CD4-positive, alpha-beta memory T cell (primary cell): ENCODE measurements at regions not wholly inside any gene's neighbourhood (a gene's known extent, or its start where the extent isn't known, plus 50 kb on each side); places are given as distances from the start of the nearest gene placed in this dataset.

Source experiments
- CTCF ChIA-PET: fragments of 350-600 bp; sonication (Branson Sonifier 250); formaldehyde crosslinking; loops from one replicate; lab custom pipeline; 2021; ENCODE audit warnings: inconsistent platforms; ENCODE audit not compliant: partially characterized antibody; lab: Charles Lee
- POLR2A ChIA-PET: fragments of 350-600 bp; sonication (Branson Sonifier 250); formaldehyde crosslinking; loops from one replicate; lab custom pipeline; 2021; ENCODE audit not compliant: partially characterized antibody; lab: Charles Lee
- DNase-seq, 5 donors: peaks; one replicate each; pipeline versions ENCODE4 v3.0.0 to v3.0.0-alpha.2; 2020 to 2022; ENCODE audit warnings: mixed read lengths in 1 of 5
- H3K27ac ChIP-seq: one replicate; pipeline ENCODE4 v1.7.0; 2013; ENCODE audit warnings: low read depth, low read length
- H3K27me3 ChIP-seq: 2 replicates; pipeline ENCODE4 v1.7.0; 2013; ENCODE audit warnings: mild to moderate bottlenecking, low read length, moderate library complexity; ENCODE audit not compliant: insufficient read depth
- H3K36me3 ChIP-seq: 2 replicates; pipeline ENCODE4 v1.7.0; 2013; ENCODE audit warnings: mild to moderate bottlenecking, low read length, moderate library complexity; ENCODE audit not compliant: insufficient read depth
- H3K4me1 ChIP-seq: 2 replicates; pipeline ENCODE4 v1.7.0; 2013; ENCODE audit warnings: mild to moderate bottlenecking, low read length, moderate library complexity; ENCODE audit not compliant: insufficient read depth
- H3K4me3 ChIP-seq, 2 donors: one replicate each; pipeline ENCODE4 v1.7.0; 2013; ENCODE audit warnings: low read length in 2 of 2, mild to moderate bottlenecking in 1 of 2
- H3K9me3 ChIP-seq, 2 donors: one replicate each; pipeline ENCODE4 v1.7.0; 2013; ENCODE audit warnings: low read length in 2 of 2, control low read depth in 1 of 2; ENCODE audit not compliant: control insufficient read depth in 1 of 2
- H3K27ac Mint-ChIP-seq, 7 donors: one replicate each; pipeline ENCODE4 v1.8.0; 2020 to 2021; ENCODE audit warnings: mixed read lengths in 7 of 7, mild to moderate bottlenecking in 6 of 7, inconsistent platforms in 3 of 7, moderate library complexity in 3 of 7
- H3K27me3 Mint-ChIP-seq, 2 donors: one replicate each; pipeline ENCODE4 v1.8.0; 2020 to 2021; ENCODE audit warnings: mixed read lengths in 2 of 2
- H3K36me3 Mint-ChIP-seq, 2 donors: one replicate each; pipeline ENCODE4 v1.8.0; 2020 to 2021; ENCODE audit warnings: mixed read lengths in 2 of 2, inconsistent platforms in 1 of 2, mild to moderate bottlenecking in 1 of 2
- H3K4me1 Mint-ChIP-seq, 4 donors: one replicate each; pipeline ENCODE4 v1.8.0; 2020 to 2021; ENCODE audit warnings: mixed read lengths in 4 of 4, mild to moderate bottlenecking in 1 of 4
- H3K4me3 Mint-ChIP-seq, 8 donors: one replicate each; pipeline ENCODE4 v1.8.0; 2020 to 2021; ENCODE audit warnings: mixed read lengths in 8 of 8, mild to moderate bottlenecking in 7 of 8, moderate library complexity in 6 of 8, inconsistent platforms in 3 of 8
- H3K9me3 Mint-ChIP-seq, 8 donors: one replicate each; pipeline ENCODE4 v1.8.0; 2020 to 2021; ENCODE audit warnings: mixed read lengths in 8 of 8, mild to moderate bottlenecking in 5 of 8, inconsistent platforms in 3 of 8, moderate library complexity in 1 of 8
- intact Hi-C: fragments of 100-400 bp; cut with micrococcal nuclease; formaldehyde crosslinking; loops from one replicate; pipeline ENCODE4 v1.15.1; 2023

GRCh38 chr9:21560281-21560745 lies 78.2 kb upstream of the IFNE start:
- peak overlapping the region in 5 of 7 donors; percentile 14 to 83 (median 76) for H3K27ac Mint-ChIP-seq
- intact Hi-C loops: no loop called here
- H3K27me3 Mint-ChIP-seq: peaks cover 23 to 25% of the 10 kb centered on the region in 2 donors
- peaks cover 0 to 2% (median 0%) of the 10 kb centered on the region in 8 donors for H3K9me3 Mint-ChIP-seq
- peak overlapping the region; percentile 33 to 65 for H3K4me3 ChIP-seq
- peaks cover 21% of the 10 kb centered on the region for H3K4me1 ChIP-seq
- CTCF ChIA-PET: interaction anchor here (1.0 to 2.4 kb wide), 4 partner anchors 11 to 148 kb away, joined by 3 to 8 read pairs (median 6); no protein-coding TSS in a partner anchor
- no peak overlapping the region for H3K27ac ChIP-seq
- H3K36me3 Mint-ChIP-seq: peaks cover 0 to 4% of the 10 kb centered on the region in 2 donors
- POLR2A ChIA-PET: interaction anchor here (2.0 kb wide), 1 partner anchor 19 kb away, joined by 12 read pairs; no protein-coding TSS in a partner anchor
- peaks cover 32% of the 10 kb centered on the region for H3K27me3 ChIP-seq
- peaks cover 17 to 28% (median 22%) of the 10 kb centered on the region in 4 donors for H3K4me1 Mint-ChIP-seq
- DNase-seq: no peak
- no peaks in the 10 kb centered on the region for H3K9me3 ChIP-seq
- H3K36me3 ChIP-seq: no peaks in the 10 kb centered on the region
- peak overlapping the region; percentile 81 to 89 (median 85) for H3K4me3 Mint-ChIP-seq

DNA sequence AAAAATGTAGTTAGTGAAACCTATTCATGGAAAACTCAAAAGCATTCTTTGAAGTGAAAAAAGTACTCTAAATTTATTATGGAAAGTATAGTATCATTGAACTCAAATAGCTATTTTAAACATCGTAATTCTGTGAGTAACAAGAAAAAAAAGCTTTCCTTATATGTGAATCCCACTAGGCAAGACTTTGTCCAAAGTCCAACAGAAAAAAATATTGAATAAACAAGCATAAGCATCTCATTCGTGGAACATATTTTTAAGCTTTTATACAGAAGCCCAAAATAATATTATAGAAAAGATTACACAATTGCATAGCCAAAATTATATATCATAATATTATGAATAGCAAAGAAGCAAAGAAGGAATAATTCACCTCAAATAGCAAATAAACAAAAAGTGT lies 79.4 kb upstream of the IFNE start:
- peaks cover 0 to 2% (median 0%) of the 10 kb centered on the region in 8 donors for H3K9me3 Mint-ChIP-seq

DNA sequence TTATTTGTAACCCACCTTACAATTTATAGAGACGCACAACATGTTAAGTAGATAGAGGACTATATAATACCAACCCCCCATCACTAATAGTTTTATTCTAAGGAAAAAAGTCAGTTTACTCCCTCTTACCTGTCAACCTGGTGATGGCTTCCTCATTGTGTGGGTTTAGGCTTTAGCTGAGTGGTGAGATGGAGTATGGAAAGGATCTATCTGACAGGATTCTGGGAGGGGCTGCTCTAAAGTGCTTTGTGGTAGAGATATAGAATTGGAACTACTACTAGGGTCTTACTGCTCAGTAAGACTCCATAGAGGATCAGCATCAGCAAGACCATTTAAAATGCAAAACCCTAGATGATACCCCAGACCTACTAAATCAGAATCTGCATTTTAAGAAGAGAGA lies 82.1 kb upstream of the IFNE start:
- Mint-ChIP-seq H3K36me3 (peaks cover 0 to 4% of the 10 kb centered on the region in 2 donors), H3K4me3 (no peak overlapping the region), H3K27ac (no peak overlapping the region), H3K27me3 (peaks cover 12 to 14% of the 10 kb centered on the region in 2 donors), H3K4me1 (peaks cover 11 to 19% (median 15%) of the 10 kb centered on the region in 4 donors), H3K9me3 (peaks cover 0 to 2% (median 0%) of the 10 kb centered on the region in 8 donors)
- ChIA-PET CTCF (no interaction called here), POLR2A (no interaction called here)
- no peaks in the 10 kb centered on the region for H3K36me3 ChIP-seq
- H3K27ac ChIP-seq: no peak overlapping the region
- H3K9me3 ChIP-seq: no peaks in the 10 kb centered on the region
- no peak overlapping the region for H3K4me3 ChIP-seq
- peaks cover 10% of the 10 kb centered on the region for H3K4me1 ChIP-seq
- intact Hi-C loops: no loop called here
- H3K27me3 ChIP-seq: peaks cover under 1% of the 10 kb centered on the region
- no peak for DNase-seq

More for the DNA sequence above, 79.4 kb upstream of the IFNE start:
- H3K27me3 ChIP-seq: peaks cover 24% of the 10 kb centered on the region
- POLR2A ChIA-PET: no interaction called here
- H3K4me1 ChIP-seq: peaks cover 21% of the 10 kb centered on the region
- Mint-ChIP-seq H3K4me3 (no peak overlapping the region), H3K27ac (no peak overlapping the region), H3K27me3 (peaks cover 18 to 21% of the 10 kb centered on the region in 2 donors), H3K4me1 (peaks cover 17 to 29% (median 22%) of the 10 kb centered on the region in 4 donors), H3K36me3 (peaks cover 0 to 4% of the 10 kb centered on the region in 2 donors)
- H3K36me3 ChIP-seq: no peaks in the 10 kb centered on the region
- H3K27ac ChIP-seq: no peak overlapping the region
- intact Hi-C loops: no loop called here
- no peak for DNase-seq
- H3K9me3 ChIP-seq: no peaks in the 10 kb centered on the region
- H3K4me3 ChIP-seq: no peak overlapping the region
- CTCF ChIA-PET: interaction anchor here (0.6 to 1.2 kb wide), 2 partner anchors 15 to 146 kb away, joined by 3 to 4 read pairs; no protein-coding TSS in a partner anchor

DNA sequence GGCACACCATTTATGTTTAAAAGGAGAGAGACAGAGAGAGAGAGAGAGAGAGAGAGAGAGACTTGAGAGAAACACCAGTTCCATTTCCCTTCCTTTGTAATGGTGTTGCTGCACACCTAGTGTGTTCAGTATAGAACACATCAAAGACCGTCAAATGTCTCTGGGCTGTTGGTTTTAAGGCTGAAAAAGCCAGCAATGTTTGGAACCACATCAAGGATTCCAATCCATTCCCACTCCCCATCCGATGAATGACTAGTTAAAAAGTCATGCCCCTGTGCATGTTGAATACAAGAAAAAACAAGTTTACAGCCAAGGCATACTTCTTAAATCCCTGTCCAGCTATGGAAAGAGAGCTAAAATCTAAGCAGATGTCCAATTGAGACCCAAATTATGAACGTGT lies 83.0 kb upstream of the IFNE start:
- POLR2A ChIA-PET: no interaction called here
- peaks cover 0 to 1% (median 0%) of the 10 kb centered on the region in 8 donors for H3K9me3 Mint-ChIP-seq
- H3K4me1 Mint-ChIP-seq: peaks cover 11 to 19% (median 14%) of the 10 kb centered on the region in 4 donors
- H3K27me3 Mint-ChIP-seq: peaks cover 11 to 14% of the 10 kb centered on the region in 2 donors
- H3K4me1 ChIP-seq: peaks cover 6% of the 10 kb centered on the region
- no peak overlapping the region for H3K4me3 ChIP-seq
- no peak overlapping the region for H3K27ac Mint-ChIP-seq
- no peak for DNase-seq
- no peaks in the 10 kb centered on the region for H3K27me3 ChIP-seq
- H3K27ac ChIP-seq: no peak overlapping the region
- H3K4me3 Mint-ChIP-seq: no peak overlapping the region
- intact Hi-C loops: no loop called here
- no peaks in the 10 kb centered on the region for H3K36me3 ChIP-seq
- peaks cover 0 to 2% of the 10 kb centered on the region in 2 donors for H3K36me3 Mint-ChIP-seq
- CTCF ChIA-PET: no interaction called here
- no peaks in the 10 kb centered on the region for H3K9me3 ChIP-seq

DNA sequence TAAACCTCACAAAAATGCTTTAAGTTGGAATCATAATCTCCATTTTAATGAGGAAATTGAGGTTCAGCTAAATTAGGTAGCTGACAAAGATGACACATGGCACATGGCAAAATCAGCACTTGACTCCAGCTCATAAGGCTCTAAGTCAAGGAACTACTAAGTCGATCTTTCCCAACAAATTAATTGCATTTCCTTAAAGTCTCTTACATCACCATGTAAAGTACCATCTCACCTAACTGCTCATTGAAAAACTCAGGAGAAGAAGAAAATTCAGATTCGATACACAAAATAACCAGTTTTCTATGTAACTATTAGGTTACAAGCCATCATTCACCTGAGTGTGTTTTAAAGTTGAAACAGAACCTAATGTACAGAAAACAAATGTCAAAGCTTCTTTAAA lies 85.8 kb upstream of the IFNE start:
- Histone ChIP-seq H3K27me3 (no peaks in the 10 kb centered on the region), H3K9me3 (no peaks in the 10 kb centered on the region), H3K36me3 (no peaks in the 10 kb centered on the region), H3K27ac (no peak overlapping the region), H3K4me1 (peaks cover 5% of the 10 kb centered on the region), H3K4me3 (no peak overlapping the region)
- no peak for DNase-seq
- ChIA-PET CTCF (interaction anchor here (1.6 kb wide), 1 partner anchor 9 kb away, joined by 4 read pairs; no protein-coding TSS in a partner anchor), POLR2A (interaction anchor here (1.2 kb wide), 1 partner anchor 10 kb away, joined by 3 read pairs; no protein-coding TSS in a partner anchor)
- H3K27me3 Mint-ChIP-seq: peaks cover 8 to 9% of the 10 kb centered on the region in 2 donors
- no peak overlapping the region for H3K27ac Mint-ChIP-seq
- H3K9me3 Mint-ChIP-seq: no peaks in the 10 kb centered on the region
- H3K4me1 Mint-ChIP-seq: peaks cover 9 to 13% (median 10%) of the 10 kb centered on the region in 4 donors
- intact Hi-C loops: no loop called here
- H3K4me3 Mint-ChIP-seq: no peak overlapping the region
- no peaks in the 10 kb centered on the region for H3K36me3 Mint-ChIP-seq

DNA sequence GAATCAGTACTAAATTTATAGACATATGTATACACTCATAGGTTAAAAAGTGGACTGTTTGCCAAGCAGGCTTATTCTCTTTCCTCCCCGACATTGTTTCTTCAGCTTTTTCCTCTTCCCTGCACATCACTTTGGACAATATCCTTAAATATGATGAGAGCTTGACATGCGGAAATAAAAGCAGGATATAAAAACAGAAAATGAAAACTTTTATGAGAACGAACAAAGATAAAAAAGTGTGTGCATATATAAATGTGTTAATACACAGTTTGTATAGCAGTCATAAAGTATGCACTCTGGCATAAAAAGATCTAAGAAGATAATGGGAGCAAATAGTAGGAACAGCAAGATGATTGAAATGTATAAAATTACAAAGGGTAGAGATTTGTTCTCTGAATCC lies 86.4 kb upstream of the IFNE start:
- Mint-ChIP-seq H3K4me3 (no peak overlapping the region), H3K27me3 (peaks cover 8 to 9% of the 10 kb centered on the region in 2 donors), H3K9me3 (no peaks in the 10 kb centered on the region), H3K27ac (peak overlapping the region in 1 of 7 donors; percentile 0), H3K4me1 (peaks cover 9 to 13% (median 10%) of the 10 kb centered on the region in 4 donors), H3K36me3 (no peaks in the 10 kb centered on the region)
- no peaks in the 10 kb centered on the region for H3K27me3 ChIP-seq
- POLR2A ChIA-PET: interaction anchor here (1.2 kb wide), 1 partner anchor 10 kb away, joined by 3 read pairs; no protein-coding TSS in a partner anchor
- H3K4me1 ChIP-seq: peaks cover 5% of the 10 kb centered on the region
- no peak overlapping the region for H3K27ac ChIP-seq
- H3K36me3 ChIP-seq: no peaks in the 10 kb centered on the region
- DNase-seq: no peak
- CTCF ChIA-PET: interaction anchor here (1.6 kb wide), 1 partner anchor 10 kb away, joined by 4 read pairs; no protein-coding TSS in a partner anchor
- H3K4me3 ChIP-seq: no peak overlapping the region
- no peaks in the 10 kb centered on the region for H3K9me3 ChIP-seq
- intact Hi-C loops: no loop called here

- Mint-ChIP-seq H3K27ac (no peak overlapping the region), H3K27me3 (peaks cover 8 to 9% of the 10 kb centered on the region in 2 donors), H3K4me3 (no peak overlapping the region), H3K9me3 (no peaks in the 10 kb centered on the region), H3K36me3 (no peaks in the 10 kb centered on the region), H3K4me1 (peaks cover 0 to 4% (median 3%) of the 10 kb centered on the region in 4 donors)
- ChIA-PET POLR2A (no interaction called here), CTCF (interaction anchor here (0.7 kb wide), 1 partner anchor 9 kb away, joined by 3 read pairs; no protein-coding TSS in a partner anchor)
- H3K27me3 ChIP-seq: no peaks in the 10 kb centered on the region
- intact Hi-C loops: no loop called here
- H3K4me3 ChIP-seq: no peak overlapping the region
- no peaks in the 10 kb centered on the region for H3K4me1 ChIP-seq
- H3K9me3 ChIP-seq: no peaks in the 10 kb centered on the region
- no peak for DNase-seq
- no peak overlapping the region for H3K27ac ChIP-seq
- H3K36me3 ChIP-seq: no peaks in the 10 kb centered on the region
These were observed 87.6 kb upstream of the IFNE start for GRCh38 chr9:21569721-21570120.
